ENCODE measurements at regions not wholly inside any gene's neighbourhood (a gene's known extent, or its start where the extent isn't known, plus 50 kb on each side); places are given as distances from the start of the nearest gene placed in this dataset.

GRCh38 chr2:43052944-43053306 lies 173.5 kb downstream of the ZFP36L2 start:
- TF ChIP-seq CTCF (conservative IDR thresholded peaks at IDR 0.05): no peak
- TF ChIP-seq EZH2 (IDR thresholded peaks at IDR 0.05; ENCODE audit: low read depth): no peak

All from PC-9 (cell line).